H9 (cell line): ENCODE measurements at regions not wholly inside any gene's neighbourhood (a gene's known extent, or its start where the extent isn't known, plus 50 kb on each side); places are given as distances from the start of the nearest gene placed in this dataset.
"Not testable (repeated sequence)": the region's sequence is repeated elsewhere in the genome, so short reads cannot be mapped to it uniquely, and the experiment has no call there.

Experiments
- DNase-seq: peaks from one replicate; pipeline ENCODE4 v3.0.0-alpha.2; 2017
- H2AFZ ChIP-seq: one replicate; pipeline ENCODE4 v1.6.1; 2013; ENCODE audit warnings: mild to moderate bottlenecking, low read length, control low read depth, moderate library complexity
- H2AK5ac ChIP-seq: 2 replicates; pipeline ENCODE4 v1.6.1; 2013; ENCODE audit warnings: low read length, control low read depth, mixed read lengths; ENCODE audit not compliant: insufficient read length
- H2BK120ac ChIP-seq: one replicate; pipeline ENCODE4 v1.6.1; 2013; ENCODE audit warnings: low read depth, mild to moderate bottlenecking, low read length, control low read depth, inconsistent platforms; ENCODE audit not compliant: poor library complexity, severe bottlenecking
- H2BK12ac ChIP-seq: 2 replicates; pipeline ENCODE4 v1.6.1; 2013; ENCODE audit warnings: low read length, control low read depth, mixed read lengths, low read depth; ENCODE audit not compliant: insufficient read length
- H2BK15ac ChIP-seq: 2 replicates; pipeline ENCODE4 v1.6.1; 2013; ENCODE audit warnings: low read depth, low read length, control low read depth
- H2BK20ac ChIP-seq: one replicate; pipeline ENCODE4 v1.6.1; 2013; ENCODE audit warnings: low read depth, mild to moderate bottlenecking, low read length, control low read depth, inconsistent platforms; ENCODE audit not compliant: poor library complexity, severe bottlenecking
- H2BK5ac ChIP-seq: 2 replicates; pipeline ENCODE4 v1.6.1; 2013; ENCODE audit warnings: low read length, control low read depth, mixed read lengths; ENCODE audit not compliant: insufficient read length
- H3K14ac ChIP-seq: 2 replicates; pipeline ENCODE4 v1.6.1; 2013; ENCODE audit warnings: low read length, control low read depth; ENCODE audit not compliant: insufficient read depth
- H3K18ac ChIP-seq: 2 replicates; pipeline ENCODE4 v1.6.1; 2013; ENCODE audit warnings: low read depth, mild to moderate bottlenecking, mixed read lengths, low read length, control low read depth; ENCODE audit not compliant: insufficient read length
- H3K23ac ChIP-seq: 2 replicates; pipeline ENCODE4 v1.6.1; 2013; ENCODE audit warnings: low read length, control low read depth, mixed read lengths, low read depth; ENCODE audit not compliant: insufficient read length
- H3K23me2 ChIP-seq: 2 replicates; pipeline ENCODE4 v1.6.1; 2013; ENCODE audit warnings: low read depth, mild to moderate bottlenecking, mixed read lengths, low read length, control low read depth; ENCODE audit not compliant: insufficient read length, poor library complexity, severe bottlenecking
- H3K27ac ChIP-seq: 2 replicates; pipeline ENCODE4 v1.5.1; 2013; ENCODE audit warnings: low read length, control low read depth, mixed read lengths, low read depth; ENCODE audit not compliant: insufficient read length
- H3K27me3 ChIP-seq: 2 replicates; pipeline ENCODE4 v1.6.1; 2013; ENCODE audit warnings: low read length, control low read depth, inconsistent platforms; ENCODE audit not compliant: insufficient read depth
- H3K4ac ChIP-seq: 2 replicates; pipeline ENCODE4 v1.6.1; 2013; ENCODE audit warnings: low read depth, mild to moderate bottlenecking, control low read depth, inconsistent platforms, low read length, moderate library complexity
- H3K4me1 ChIP-seq: 2 replicates; pipeline ENCODE4 v1.6.1; 2013; ENCODE audit warnings: low read length, control low read depth, inconsistent platforms; ENCODE audit not compliant: insufficient read depth
- H3K4me2 ChIP-seq: 2 replicates; pipeline ENCODE4 v1.6.1; 2013; ENCODE audit warnings: low read length, control low read depth, mixed read lengths; ENCODE audit not compliant: insufficient read length, insufficient read depth
- H3K56ac ChIP-seq: 2 replicates; pipeline ENCODE4 v1.6.1; 2013; ENCODE audit warnings: low read depth, mild to moderate bottlenecking, mixed read lengths, low read length, control low read depth; ENCODE audit not compliant: insufficient read length
- H3K79me1 ChIP-seq: 2 replicates; pipeline ENCODE4 v1.6.1; 2013; ENCODE audit warnings: low read depth, mild to moderate bottlenecking, moderate library complexity, low read length, control low read depth, inconsistent platforms; ENCODE audit not compliant: insufficient read depth, poor library complexity, severe bottlenecking
- H3K79me2 ChIP-seq: 2 replicates; pipeline ENCODE4 v1.6.1; 2013; ENCODE audit warnings: low read length, control low read depth, inconsistent platforms; ENCODE audit not compliant: insufficient read depth
- H3K9ac ChIP-seq: 2 replicates; pipeline ENCODE4 v1.6.1; 2013; ENCODE audit warnings: low read length, control low read depth, mixed read lengths; ENCODE audit not compliant: insufficient read length; ENCODE audit errors: extremely low read depth
- H3K9me3 ChIP-seq: one replicate; pipeline ENCODE4 v1.6.1; 2013; ENCODE audit warnings: low read depth, low read length, inconsistent platforms; ENCODE audit not compliant: control insufficient read depth
- H3T11ph ChIP-seq: one replicate; pipeline ENCODE4 v1.6.1; 2013; ENCODE audit warnings: mild to moderate bottlenecking, low read length, control low read depth, inconsistent platforms
- H4K20me1 ChIP-seq: one replicate; pipeline ENCODE4 v1.6.1; 2013; ENCODE audit not compliant: control insufficient read depth, insufficient read length, insufficient read depth
- H4K5ac ChIP-seq: 2 replicates; pipeline ENCODE4 v1.6.1; 2013; ENCODE audit warnings: low read depth, mild to moderate bottlenecking, mixed read lengths, low read length, control low read depth; ENCODE audit not compliant: insufficient read length
- H4K8ac ChIP-seq: replicated peaks from 2 replicates; pipeline ENCODE4 v1.6.1; 2013; ENCODE audit warnings: low read length, control low read depth, mixed read lengths, low read depth; ENCODE audit not compliant: insufficient read length
- H4K91ac ChIP-seq: 2 replicates; pipeline ENCODE4 v1.6.1; 2013; ENCODE audit warnings: low read depth, mild to moderate bottlenecking, moderate library complexity, mixed read lengths, low read length, control low read depth; ENCODE audit not compliant: insufficient read length
- H3K27ac Mint-ChIP-seq, 3 experiments: 2 replicates in 2 of 3; 3 replicates in 1 of 3; pipeline ENCODE4 v1.8.0; 2020 to 2021; ENCODE audit warnings: mixed read lengths in 3 of 3, mild to moderate bottlenecking in 1 of 3, moderate library complexity in 1 of 3
- H3K27me3 Mint-ChIP-seq: 2 replicates; pipeline ENCODE4 v1.8.0; 2021; ENCODE audit warnings: low read depth, mild to moderate bottlenecking, moderate library complexity, mixed read lengths
- H3K36me3 Mint-ChIP-seq, 3 experiments: 2 replicates in 2 of 3; 3 replicates in 1 of 3; pipeline ENCODE4 v1.8.0; 2020 to 2021; ENCODE audit warnings: low read depth in 3 of 3, mixed read lengths in 3 of 3; ENCODE audit not compliant: insufficient read depth in 1 of 3
- H3K4me1 Mint-ChIP-seq, 2 experiments: 2 replicates each; pipeline ENCODE4 v1.8.0; 2020; ENCODE audit warnings: mixed read lengths in 2 of 2
- H3K4me3 Mint-ChIP-seq, 2 experiments: 2 replicates in 1 of 2; 3 replicates in 1 of 2; pipeline ENCODE4 v1.8.0; 2020 to 2021; ENCODE audit warnings: mild to moderate bottlenecking in 2 of 2, mixed read lengths in 2 of 2, moderate library complexity in 1 of 2
- H3K9me3 Mint-ChIP-seq, 2 experiments: 2 replicates in 1 of 2; 3 replicates in 1 of 2; pipeline ENCODE4 v1.8.0; 2020; ENCODE audit warnings: mild to moderate bottlenecking in 2 of 2, mixed read lengths in 2 of 2, moderate library complexity in 1 of 2
- CTCF ChIP-seq: fragments of 200-600 bp; sonication (generic); conservative IDR thresholded peaks from 3 replicates; pipeline ENCODE4 v1.8.0; 2021; ENCODE audit warnings: antibody characterized with exemption, mild to moderate bottlenecking
- WGBS: extraction: QIAGEN DNeasy Blood & Tissue Kit; methylation state at CpG from one replicate; pipeline ENCODE4 v1.1.7; 2013; ENCODE audit warnings: missing lambda C conversion rate, low lambda C conversion rate, mixed read lengths; ENCODE audit not compliant: insufficient read length; ENCODE audit errors: extremely low coverage; 5-methylcytosine and 5-hydroxymethylcytosine counted together

- no CpG with 5 or more reads among the region's 1 CpG for WGBS
- H3K4me3 Mint-ChIP-seq, result no peak overlapping the region
- Histone ChIP-seq H2BK12ac (no peak overlapping the region), H3K4ac (no peak overlapping the region), H3K79me1 (no peaks in the 10 kb centered on the region), H3K18ac (no peak overlapping the region), H3K23ac (no peak overlapping the region), H2BK120ac (no peak overlapping the region), H3K14ac (no peak overlapping the region), H3K9ac (no peak overlapping the region), H3K9me3 (no peaks in the 10 kb centered on the region), H4K20me1 (no peaks in the 10 kb centered on the region), H3K27ac (no peak overlapping the region), H3K23me2 (no peaks in the 10 kb centered on the region), H2AK5ac (no peak overlapping the region), H2BK5ac (no peak overlapping the region), H3K56ac (no peak overlapping the region), H3K79me2 (no peaks in the 10 kb centered on the region), H3K27me3 (no peaks in the 10 kb centered on the region), H3K4me1 (no peaks in the 10 kb centered on the region), H4K5ac (no peak overlapping the region), H4K8ac (no peak overlapping the region), H3K4me2 (no peak overlapping the region), H2BK15ac (no peak overlapping the region), H2BK20ac (no peak overlapping the region), H3T11ph (no peak overlapping the region), H2AFZ (no peak overlapping the region), H4K91ac (no peak overlapping the region)
- peaks cover 4 to 10% of the 10 kb centered on the region in 2 experiments; a peak in 3 of 5 replicates for H3K9me3 Mint-ChIP-seq
- no peaks in the 10 kb centered on the region for H3K27me3 Mint-ChIP-seq
- peaks cover 0 to 12% (median 9%) of the 10 kb centered on the region in 3 experiments; a peak in 3 of 7 replicates for H3K36me3 Mint-ChIP-seq
- DNase-seq, result no peak
- H3K4me1 Mint-ChIP-seq, result no peaks in the 10 kb centered on the region
- H3K27ac Mint-ChIP-seq, result no peak overlapping the region
- no peak for TF ChIP-seq CTCF
Observed at GRCh38 chr13:90276216-90276615, 1071.3 kb upstream of the MIR17HG start.

DNA sequence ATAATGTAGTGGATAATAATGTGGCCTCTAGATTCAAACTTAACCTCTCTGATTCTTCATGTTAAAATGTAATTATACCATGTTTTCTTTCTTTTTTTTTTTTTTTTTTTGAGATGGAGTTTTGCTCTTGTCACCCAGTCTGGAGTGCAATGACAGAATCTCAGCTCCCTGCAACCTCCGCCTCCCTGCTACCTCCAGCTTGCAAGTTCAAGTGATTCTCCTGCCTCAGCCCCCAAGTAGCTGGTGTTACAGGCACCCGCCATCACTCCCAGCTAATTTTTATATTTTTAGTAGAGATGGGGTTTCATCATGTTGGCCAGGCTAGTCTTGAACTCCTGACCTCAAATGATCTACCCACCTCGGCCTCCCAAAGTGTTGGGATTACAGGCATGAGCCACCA lies 1069.3 kb upstream of the MIR17HG start:
- H3K36me3 Mint-ChIP-seq, H3K27ac Mint-ChIP-seq: not testable (repeated sequence)
- no CpG with 5 or more reads among the region's 3 CpGs for WGBS

More for the DNA sequence above, 1069.3 kb upstream of the MIR17HG start:
- H3K4me2 ChIP-seq, H3K79me2 ChIP-seq, H3K4me3 Mint-ChIP-seq, H4K8ac ChIP-seq, H3K56ac ChIP-seq, H3K27me3 Mint-ChIP-seq, H2BK20ac ChIP-seq, H3K23ac ChIP-seq, H2BK15ac ChIP-seq, H3K79me1 ChIP-seq, H3K14ac ChIP-seq, H3K27ac ChIP-seq, H4K5ac ChIP-seq, H3K9ac ChIP-seq, H2BK5ac ChIP-seq, H2AK5ac ChIP-seq, H3K4ac ChIP-seq, H3K9me3 ChIP-seq, H3K4me1 ChIP-seq, H3K23me2 ChIP-seq, H2BK120ac ChIP-seq, H4K20me1 ChIP-seq, H3K4me1 Mint-ChIP-seq, H2AFZ ChIP-seq, H3K27me3 ChIP-seq, DNase-seq, H2BK12ac ChIP-seq, H4K91ac ChIP-seq, H3T11ph ChIP-seq, H3K18ac ChIP-seq, H3K9me3 Mint-ChIP-seq: not testable (repeated sequence)
